ENCODE measurements at regions not wholly inside any gene's neighbourhood (a gene's known extent, or its start where the extent isn't known, plus 50 kb on each side); places are given as distances from the start of the nearest gene placed in this dataset.
"Not testable (repeated sequence)": the region's sequence is repeated elsewhere in the genome, so short reads cannot be mapped to it uniquely, and the experiment has no call there.

DNA sequence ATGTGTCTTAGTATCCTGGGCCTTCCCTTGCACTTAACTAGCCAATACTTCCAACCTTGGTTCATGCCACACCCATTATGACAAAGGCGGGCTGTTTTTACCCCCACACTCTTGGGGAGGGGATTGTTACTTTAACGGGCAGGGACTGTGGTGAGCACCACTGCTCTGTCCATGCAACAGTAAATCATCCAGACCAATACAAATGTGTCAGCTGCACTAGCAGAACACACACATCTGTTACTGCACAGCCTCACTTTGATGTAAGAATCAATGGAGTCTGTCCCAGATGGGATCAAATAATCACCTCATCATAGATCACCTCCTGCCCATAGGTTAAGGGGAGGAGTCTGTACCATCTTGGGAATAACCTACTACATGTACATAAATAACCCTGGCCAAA, 58.1 kb downstream of the NPAP1 start:
- in situ Hi-C loops (cut with HindIII; ENCODE audit: low pct_ligation_motif_present, low pct_unique_long_range_greater_than_20kb, low sequenced_read_pairs): no loop called here
- no peak for DNase-seq

DNA sequence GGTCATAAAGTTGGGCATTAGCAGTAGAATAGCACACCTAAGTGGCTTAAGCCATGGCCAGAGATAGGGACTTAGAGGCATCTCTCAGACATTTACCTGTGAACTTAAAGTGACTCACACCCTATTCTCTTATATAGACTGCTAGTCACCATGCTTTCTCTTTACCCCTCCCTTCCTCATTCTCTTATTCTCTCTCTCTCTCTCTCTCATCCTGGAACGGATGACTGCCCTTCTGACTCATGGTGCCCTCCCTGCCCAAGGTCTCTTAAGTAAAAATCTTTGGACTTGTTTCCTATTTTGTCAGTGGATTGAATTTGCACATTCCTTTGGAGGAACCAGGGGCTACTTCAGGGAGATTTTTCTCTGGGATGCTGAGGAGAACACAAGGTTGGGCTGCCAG, 58.8 kb downstream of the NPAP1 start:
- DNase-seq: no peak
- in situ Hi-C loops (cut with HindIII; ENCODE audit: low pct_ligation_motif_present, low pct_unique_long_range_greater_than_20kb, low sequenced_read_pairs): no loop called here

DNA sequence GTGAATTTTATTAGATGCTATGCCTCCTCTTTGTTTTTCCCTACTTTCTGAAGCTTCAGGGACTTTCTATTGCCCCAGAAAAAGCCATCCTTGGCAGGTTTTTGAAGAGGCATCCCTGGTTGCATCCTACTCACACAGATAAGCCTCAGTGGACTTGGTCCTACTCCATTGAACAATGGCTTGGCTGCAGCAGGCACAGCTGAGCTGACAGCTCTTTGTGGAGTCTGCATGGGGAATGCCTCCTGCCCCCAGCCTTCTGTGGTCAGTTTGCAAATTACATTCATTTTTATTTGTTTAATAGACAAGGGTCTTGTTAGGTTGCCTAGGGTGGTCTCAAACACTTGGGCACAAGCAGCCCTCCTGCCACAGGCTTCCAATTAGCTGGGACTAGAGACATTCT, 69.7 kb downstream of the NPAP1 start:
- in situ Hi-C loops (cut with HindIII; ENCODE audit: low pct_ligation_motif_present, low pct_unique_long_range_greater_than_20kb, low sequenced_read_pairs): no loop called here
- DNase-seq: no peak

DNA sequence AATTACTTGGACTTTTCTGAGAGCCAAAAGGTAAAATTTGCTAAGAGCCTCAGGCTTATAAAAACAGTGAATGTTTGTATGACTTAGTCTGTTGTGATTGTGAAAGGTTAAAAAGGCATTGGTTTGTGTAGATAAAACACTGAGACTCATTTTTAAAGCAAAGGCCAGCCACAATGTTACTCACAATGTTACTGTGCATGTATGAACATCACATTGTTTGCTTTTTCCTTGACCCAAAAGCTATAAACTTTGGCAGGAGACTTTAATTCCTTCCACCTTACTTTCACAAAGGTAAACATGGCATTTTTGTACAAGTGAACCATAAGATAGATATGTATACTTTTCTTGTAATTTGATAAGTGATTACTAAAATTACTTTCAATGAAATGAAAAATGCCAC, 70.5 kb downstream of the NPAP1 start:
- in situ Hi-C loops (cut with HindIII; ENCODE audit: low pct_ligation_motif_present, low pct_unique_long_range_greater_than_20kb, low sequenced_read_pairs): no loop called here
- no peak for DNase-seq

DNA sequence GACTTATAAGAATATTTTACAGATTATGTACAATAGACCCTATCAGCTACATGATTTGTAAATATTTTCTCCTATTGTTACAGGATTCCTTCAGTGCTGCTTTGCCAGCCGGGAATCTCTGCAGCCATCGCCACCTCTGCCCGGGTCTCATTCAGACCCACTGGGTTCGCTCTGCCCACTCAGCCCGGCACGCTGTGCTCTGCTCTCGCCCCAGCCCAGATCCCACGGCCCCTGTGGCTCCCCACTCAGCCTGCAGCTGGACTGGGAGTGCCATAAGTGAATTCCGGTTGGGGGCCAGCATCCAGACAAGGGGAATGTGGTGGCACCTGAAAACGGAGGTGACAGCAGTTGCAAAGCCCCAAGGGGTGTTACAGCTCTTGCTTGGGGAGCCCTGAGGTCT, 71.8 kb downstream of the NPAP1 start:
- DNase-seq: no peak
- in situ Hi-C loops (cut with HindIII; ENCODE audit: low pct_ligation_motif_present, low pct_unique_long_range_greater_than_20kb, low sequenced_read_pairs): no loop called here

DNA sequence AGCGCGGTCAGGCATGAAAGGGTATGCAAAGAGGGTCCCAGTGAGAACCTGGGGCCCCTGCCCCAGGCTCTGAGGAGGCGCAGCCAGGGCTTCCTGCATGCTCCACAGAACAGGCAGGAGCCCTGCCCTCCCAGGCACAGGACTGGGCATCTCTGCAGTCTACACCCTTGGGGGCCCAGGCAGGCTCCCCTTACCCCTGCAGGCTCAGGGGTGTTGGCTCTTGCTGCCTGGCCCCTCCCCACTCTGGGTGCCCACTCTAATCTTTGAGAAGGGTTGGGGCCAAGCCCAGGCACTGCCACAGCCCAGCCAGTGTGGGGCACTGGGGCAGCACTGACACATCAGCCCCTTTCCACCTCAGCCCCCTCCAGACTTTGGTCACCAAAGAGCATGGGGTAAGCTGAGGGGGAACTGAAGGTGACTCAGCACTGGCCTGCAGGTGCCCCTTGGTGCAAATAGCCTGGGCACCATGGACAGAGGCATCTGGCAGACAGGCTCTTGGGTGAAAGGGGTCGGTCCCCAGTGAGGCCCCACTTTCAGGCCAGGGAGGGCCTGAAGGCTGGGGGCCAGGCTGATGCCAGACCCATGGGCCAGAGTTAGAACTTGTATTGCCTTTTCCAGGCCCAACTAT, 73.4 kb downstream of the NPAP1 start:
- DNase-seq: no peak
- in situ Hi-C loops (cut with HindIII; ENCODE audit: low pct_ligation_motif_present, low pct_unique_long_range_greater_than_20kb, low sequenced_read_pairs): no loop called here

DNA sequence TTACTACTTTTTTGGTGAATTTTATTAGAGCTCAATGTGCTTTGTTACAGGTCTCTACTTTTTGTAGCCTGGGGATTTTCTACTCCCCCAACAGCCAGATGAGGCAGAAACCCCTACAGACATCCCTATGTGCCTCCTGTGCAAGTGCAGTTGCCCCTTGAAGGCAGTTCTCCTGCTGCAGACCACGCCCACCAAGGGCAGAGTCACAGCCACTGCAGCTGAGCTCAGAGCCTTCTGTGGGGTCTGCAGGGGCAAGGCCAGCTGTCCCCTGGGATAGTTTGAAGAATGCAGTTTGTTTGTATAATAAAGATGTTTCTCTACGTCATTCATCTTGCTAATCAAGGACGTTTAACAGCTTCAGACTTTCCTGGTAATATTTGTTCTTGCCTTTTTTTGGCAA, 76.8 kb downstream of the NPAP1 start:
- no peak for DNase-seq
- in situ Hi-C loops (cut with HindIII; ENCODE audit: low pct_ligation_motif_present, low pct_unique_long_range_greater_than_20kb, low sequenced_read_pairs): no loop called here

DNA sequence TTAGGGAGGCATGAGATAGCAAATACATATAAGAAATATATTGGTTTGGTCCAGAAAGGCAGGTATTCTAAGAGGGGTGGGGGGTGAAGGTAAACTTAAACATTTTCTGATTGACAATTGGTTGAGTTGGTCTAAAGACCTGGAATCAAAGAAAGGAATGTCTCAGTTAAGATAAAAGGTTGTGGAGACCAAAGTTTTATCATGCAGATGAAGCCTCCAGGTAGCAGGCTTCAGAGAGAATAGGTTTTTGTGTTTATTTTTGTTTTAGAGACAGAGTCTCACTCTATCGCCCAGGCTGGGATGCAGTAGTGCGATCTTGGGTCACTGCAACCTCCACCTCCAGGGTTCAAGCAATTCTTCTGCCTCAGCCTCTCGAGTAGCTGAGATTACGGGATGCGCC, 80.5 kb downstream of the NPAP1 start:
- in situ Hi-C loops (cut with HindIII; ENCODE audit: low pct_ligation_motif_present, low pct_unique_long_range_greater_than_20kb, low sequenced_read_pairs): no loop called here
- no peak for DNase-seq

DNA sequence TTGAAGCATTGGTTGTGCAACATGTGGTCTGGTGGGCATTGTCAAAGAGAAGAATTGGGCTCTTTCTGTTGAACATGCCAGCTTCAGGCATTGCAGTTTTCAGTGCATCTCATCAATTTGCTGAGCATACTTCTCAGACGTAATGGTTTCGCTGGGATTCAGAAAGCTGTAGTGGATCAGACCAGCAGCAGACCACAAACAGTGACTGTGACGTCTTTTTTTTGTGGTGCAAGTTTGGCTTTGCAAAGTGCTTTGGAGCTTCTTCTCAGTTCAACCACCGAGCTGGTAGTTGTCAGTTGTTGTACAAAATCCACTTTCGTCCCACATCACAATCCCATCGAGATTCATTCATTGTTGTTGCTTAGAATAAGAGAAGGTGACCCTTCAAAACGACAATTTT, 84.5 kb downstream of the NPAP1 start:
- in situ Hi-C loops (cut with HindIII; ENCODE audit: low pct_ligation_motif_present, low pct_unique_long_range_greater_than_20kb, low sequenced_read_pairs): no loop called here
- no peak for DNase-seq

DNA sequence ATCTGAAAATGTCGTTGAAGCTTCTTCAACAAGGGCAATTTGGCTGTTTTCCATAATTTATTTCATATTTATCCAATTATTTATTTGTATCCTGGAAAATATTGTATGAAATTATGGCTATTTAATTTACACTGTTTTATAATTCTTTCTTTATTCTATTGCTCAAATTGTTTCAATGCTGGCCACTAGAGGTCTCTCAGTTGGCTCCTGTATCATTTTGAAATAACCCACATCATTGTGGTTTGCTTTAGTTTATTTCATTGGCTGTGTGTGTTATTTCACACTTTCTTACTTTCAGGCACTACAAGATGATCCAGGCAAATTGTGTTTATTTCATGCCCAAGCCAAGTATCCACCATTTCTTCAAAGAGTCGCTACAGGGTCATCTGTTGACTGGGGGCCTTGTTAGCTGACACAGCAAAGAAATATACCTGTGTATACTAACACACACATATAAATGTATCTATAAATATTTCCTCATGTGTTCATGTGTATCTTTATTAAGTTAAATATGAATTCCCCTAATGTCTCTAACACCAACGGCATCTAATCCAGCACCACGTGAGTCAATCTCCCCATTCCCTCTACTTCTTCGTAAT, 86.2 kb downstream of the NPAP1 start:
- in situ Hi-C loops (cut with HindIII; ENCODE audit: low pct_ligation_motif_present, low pct_unique_long_range_greater_than_20kb, low sequenced_read_pairs): no loop called here
- peak; percentile 4 for DNase-seq

DNA sequence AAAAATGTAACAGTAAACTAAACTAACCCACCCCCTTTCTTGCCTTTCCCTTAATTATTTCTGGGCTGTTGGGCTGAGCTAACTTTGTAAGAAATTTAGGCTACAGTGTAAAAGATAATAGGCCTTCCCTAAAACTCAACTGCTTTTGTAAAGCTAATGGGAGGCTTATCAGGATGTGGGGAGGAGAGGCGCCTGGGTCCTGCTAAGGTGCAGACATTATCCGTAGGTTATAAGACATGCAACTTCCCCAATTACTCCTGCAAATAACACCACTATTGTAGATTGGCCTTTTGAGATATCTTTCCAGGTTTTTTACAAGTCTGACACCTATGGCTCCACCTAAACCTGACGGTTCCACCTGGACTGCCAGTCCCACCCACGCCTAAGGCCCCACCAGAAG, 88.3 kb downstream of the NPAP1 start:
- in situ Hi-C loops (cut with HindIII; ENCODE audit: low pct_ligation_motif_present, low pct_unique_long_range_greater_than_20kb, low sequenced_read_pairs): no loop called here
- DNase-seq: no peak

DNA sequence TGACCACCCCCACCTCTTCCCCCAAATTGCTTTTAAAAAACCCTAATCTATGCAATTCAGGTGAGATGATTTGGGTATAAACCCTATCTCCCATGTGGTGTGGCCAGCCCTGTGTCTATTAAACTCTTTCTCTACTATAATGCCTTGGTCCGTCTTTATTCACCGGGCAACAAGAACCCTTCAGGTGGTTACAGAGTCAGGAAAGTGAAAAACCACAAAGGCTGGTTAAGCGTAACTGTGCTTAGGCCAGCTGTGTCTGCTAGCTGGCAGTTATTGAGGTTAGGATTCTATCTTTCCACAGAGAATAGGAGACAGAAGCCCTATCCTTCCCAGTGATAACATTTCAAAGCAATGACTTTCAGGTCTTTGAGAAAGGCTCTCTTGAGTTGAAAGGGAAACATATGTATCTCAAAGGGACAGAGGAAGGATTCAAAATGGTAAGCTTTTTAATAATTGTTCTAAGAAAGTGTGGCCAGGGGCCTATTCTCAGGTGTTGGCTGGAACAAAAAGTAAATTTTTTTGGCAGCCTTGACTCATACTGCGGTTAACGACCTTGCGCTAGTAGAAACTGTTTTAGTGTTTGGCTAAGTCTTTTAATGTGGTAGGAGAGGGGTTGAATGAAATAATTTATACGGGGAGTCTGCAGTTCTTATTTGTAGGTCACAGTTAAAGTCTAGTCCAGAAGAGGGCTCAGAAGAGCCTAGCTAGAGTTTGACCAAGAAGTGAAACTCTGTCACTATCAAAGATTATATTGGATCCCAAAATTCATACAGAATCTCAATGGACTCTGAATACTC, 89.0 kb downstream of the NPAP1 start:
- DNase-seq: no peak
- in situ Hi-C loops (cut with HindIII; ENCODE audit: low pct_ligation_motif_present, low pct_unique_long_range_greater_than_20kb, low sequenced_read_pairs): no loop called here

DNA sequence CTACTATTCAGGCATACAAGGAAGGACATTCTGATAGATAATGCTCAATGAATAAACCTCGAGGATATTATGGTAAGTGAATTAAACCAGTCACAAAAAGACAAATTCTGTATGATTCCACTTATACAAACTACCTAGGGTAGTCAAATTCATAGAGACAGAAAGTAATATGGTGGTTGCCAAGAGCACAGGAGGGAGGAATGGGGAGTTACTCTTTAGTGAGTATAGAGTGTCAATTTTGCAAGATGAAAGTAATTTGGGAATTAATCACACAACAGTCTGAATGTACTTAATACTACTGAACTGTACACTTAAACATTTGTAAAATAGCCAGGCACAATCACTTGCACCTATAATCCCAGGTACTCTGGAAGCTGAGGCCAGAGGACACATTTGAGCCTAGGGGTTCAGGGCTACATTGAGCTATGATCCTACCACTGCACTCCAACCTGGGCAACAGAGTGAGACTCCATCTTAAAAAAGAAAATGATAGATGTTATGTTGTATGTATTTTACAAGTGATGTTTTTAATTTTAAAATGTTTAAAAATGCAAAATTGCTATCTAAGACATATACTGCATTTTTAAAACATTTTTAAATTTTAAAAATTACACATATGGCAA, 91.0 kb downstream of the NPAP1 start:
- DNase-seq: no peak
- in situ Hi-C loops (cut with HindIII; ENCODE audit: low pct_ligation_motif_present, low pct_unique_long_range_greater_than_20kb, low sequenced_read_pairs): no loop called here

DNA sequence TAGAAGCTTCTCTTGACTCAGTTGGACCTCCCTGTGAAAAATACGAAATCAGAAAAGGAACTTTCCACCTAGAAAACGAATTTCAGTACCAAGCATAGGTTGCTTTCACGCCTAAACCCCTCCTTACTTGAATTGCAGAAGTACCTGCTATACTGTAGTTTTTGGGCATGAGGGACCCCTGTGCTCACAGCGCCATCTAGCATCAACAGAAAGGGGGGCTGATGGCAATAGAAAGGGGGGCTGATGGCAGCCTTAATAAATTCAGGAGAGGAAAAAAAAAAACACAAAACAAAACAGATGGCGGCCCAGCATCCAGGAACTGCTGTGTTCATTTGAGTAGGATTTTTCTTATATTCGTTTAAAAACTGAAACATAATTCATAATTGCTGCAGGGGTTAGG, 96.7 kb downstream of the NPAP1 start:
- in situ Hi-C loops (cut with HindIII; ENCODE audit: low pct_ligation_motif_present, low pct_unique_long_range_greater_than_20kb, low sequenced_read_pairs): no loop called here
- DNase-seq: no peak

DNA sequence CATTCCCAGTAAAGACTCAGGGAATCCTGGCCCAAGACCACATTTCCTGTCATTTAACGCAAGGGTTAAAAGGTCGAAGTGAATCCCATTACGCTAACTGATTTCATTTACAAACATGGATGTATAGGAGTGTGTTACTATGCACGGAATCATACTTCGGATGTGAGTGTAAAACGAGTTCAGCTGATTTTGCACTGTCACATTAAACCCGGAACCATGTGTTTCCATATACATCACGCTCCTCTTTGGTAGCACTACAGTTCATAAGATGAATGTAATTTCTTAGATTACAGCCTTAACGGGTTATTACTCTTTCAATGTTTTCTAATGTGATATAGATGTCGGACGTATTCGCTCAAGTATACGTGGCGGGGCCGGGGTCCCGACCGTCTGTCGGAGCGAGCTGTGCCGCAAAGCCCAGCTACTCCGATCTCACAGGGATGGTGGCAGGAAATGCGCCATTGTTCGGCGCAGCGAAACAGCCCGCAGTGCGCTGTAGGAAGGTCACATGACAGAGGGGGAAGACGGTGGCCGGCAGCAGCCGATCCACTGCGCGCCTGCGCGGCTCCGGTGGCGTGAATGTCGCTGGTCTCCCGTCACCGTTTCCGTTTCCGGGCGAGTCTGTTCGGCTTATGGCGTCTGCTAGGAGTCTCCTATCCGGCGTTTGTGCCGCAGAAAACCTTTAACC, 97.3 kb downstream of the NPAP1 start:
- DNase-seq: peak; percentile 85
- in situ Hi-C loops (cut with HindIII; ENCODE audit: low pct_ligation_motif_present, low pct_unique_long_range_greater_than_20kb, low sequenced_read_pairs): no loop called here

DNA sequence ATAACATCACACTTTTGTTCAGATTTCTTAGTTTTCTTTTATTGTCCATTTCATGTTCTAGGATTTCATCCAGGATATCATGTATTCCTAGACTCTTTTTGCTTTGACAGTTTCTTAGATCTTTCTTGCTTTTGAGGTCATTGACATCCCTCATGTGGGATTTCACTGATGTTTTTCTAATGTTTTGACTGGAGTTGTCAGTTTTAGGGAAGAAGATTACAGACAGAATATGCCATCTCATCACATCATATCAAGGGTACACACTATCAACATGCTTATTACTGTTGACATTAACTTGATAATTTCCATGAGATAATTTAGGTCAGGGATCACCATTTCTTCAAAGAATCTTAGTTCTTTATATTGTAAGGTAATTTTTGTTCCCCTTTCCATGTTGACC, 101.7 kb downstream of the NPAP1 start:
- DNase-seq: no peak
- in situ Hi-C loops (cut with HindIII; ENCODE audit: low pct_ligation_motif_present, low pct_unique_long_range_greater_than_20kb, low sequenced_read_pairs): no loop called here

DNA sequence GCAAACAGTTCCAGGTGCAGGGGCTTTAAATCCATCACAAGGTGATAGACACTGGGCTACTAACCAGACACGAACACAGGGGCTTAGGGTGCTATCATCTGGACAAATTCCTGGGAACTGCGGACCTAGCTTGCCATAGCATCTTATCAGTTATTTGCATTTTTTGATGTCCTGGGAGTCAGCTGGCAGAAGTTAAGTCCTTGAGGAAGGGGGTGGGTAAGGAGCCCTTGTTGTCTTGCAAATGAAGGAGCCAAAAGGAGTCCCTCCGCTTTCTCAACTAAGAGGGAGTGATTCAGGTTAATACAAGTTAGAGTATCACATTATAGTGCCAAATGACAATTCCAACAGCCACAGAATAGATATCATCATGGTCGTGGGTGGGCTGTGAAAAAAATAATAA, 108.9 kb downstream of the NPAP1 start:
- DNase-seq: no peak
- in situ Hi-C loops (cut with HindIII; ENCODE audit: low pct_ligation_motif_present, low pct_unique_long_range_greater_than_20kb, low sequenced_read_pairs): no loop called here

DNA sequence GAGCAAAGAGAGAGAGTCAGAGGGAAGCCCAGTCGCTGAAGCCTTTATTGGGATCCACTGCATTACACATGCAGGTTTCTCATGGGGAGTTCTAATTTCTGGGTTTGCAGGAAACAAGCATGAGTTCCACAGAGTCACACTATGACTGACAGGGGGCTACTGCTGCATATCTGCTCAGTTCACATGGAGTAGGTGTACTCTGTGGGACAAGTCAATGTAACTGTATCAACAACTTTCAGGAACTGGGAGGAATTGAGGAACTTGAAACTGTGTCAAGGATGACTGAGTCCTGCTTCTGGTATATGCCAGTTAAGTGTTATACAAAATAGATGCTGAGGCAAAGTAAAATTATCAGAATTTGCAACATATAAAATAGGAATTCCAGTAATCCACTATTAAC, 110.8 kb downstream of the NPAP1 start:
- in situ Hi-C loops (cut with HindIII; ENCODE audit: low pct_ligation_motif_present, low pct_unique_long_range_greater_than_20kb, low sequenced_read_pairs): no loop called here
- DNase-seq: no peak

DNA sequence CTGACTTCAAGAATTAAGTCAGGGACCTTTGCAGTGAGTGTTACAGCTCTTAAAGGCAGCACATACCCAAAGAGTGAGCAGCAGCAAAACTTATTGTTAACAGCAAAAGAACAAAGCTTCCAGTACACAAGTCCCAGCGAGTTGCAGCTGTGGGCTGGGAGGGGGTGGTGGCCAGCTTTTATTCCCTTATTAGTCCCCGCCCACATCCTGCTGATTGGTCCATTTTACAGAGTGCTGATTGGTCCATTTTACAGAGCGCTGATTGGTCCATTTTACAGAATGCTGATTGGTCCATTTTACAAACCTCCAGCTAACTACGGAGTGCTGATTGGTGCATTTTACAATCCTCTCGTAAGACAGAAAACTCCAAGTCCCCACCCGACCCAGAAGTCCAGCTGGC, 127.0 kb downstream of the NPAP1 start:
- in situ Hi-C loops (cut with HindIII; ENCODE audit: low pct_ligation_motif_present, low pct_unique_long_range_greater_than_20kb, low sequenced_read_pairs); DNase-seq: not testable (repeated sequence)

Measured in ACHN (cell line).